Cerebellar cortex (tissue), 1 donor: ENCODE measurements at regions not wholly inside any gene's neighbourhood (a gene's known extent, or its start where the extent isn't known, plus 50 kb on each side); places are given as distances from the start of the nearest gene placed in this dataset.

Source experiments
- DNase-seq: peaks from one replicate; pipeline ENCODE4 v3.0.0-alpha.2; 2015; ENCODE audit warnings: low spot score

DNA sequence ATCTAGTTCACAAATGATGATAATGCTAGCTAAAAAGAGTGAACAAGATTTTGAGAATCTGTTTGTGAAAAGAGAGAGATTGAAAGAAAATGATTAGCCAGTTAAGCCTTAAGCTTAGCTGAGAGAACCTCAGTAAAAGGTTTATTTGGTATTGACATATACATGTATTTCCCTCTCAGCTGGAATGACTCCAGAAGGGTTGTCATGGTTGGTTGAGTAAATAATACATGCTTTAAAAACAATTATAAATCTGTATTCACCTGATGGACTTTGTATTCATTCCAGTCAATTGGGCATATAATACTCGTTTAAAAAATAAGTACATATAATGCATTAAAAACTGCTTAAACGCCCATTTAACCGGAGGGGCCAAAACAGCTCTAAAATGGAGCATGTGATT is 181.4 kb downstream of the GRB14 start:
- no peak for DNase-seq

DNA sequence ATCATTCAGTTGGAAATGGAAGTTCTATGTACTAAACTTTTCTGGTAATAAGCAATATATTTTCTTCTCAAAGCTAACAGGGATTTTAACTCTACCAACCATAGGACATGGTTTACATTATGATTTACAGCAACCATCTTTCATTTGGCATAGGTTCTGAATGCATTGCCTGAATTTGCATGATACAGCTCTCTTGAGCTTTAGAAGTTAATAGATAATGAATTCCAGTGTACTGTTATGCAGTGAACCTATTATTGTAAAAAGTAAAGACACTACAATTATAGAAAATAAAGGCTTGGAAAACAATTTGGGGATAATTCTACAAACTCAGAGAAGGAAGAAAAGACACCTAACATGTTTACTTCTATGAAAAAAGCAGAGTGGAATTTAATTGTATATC is 182.0 kb downstream of the GRB14 start:
- DNase-seq = no peak

DNA sequence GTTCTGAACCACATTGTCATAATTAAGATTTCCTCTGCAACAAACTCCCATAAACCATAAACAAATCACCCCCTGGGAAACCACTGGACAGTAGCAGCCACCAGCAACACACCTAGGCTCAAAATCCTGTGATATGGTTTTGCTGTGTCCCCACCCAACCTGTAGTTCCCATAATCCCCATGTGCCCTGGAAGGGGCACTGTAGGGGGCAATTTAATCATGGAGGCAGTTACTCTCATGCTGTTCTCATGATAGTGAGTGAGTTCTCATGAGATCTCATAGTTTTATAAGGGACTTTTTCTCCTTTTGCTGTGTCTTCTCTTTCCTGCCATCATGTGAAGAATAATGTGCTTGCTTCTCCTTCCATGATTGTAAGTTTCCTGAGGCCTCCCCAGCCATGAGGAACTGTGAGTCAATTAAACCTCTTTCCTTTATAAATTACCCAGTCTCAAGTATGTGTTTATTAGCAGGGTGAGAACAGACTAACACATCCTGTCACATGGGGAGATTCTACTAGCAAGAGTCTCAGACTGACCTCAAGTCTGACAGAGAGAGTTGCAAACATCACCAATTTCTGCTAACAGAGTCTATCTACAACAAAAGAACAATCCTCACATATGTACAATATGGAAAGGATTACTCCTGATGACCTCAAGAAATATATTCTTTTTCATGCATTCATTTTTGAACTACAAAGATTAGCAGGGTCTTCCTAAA is 182.6 kb downstream of the GRB14 start:
- no peak for DNase-seq

DNA sequence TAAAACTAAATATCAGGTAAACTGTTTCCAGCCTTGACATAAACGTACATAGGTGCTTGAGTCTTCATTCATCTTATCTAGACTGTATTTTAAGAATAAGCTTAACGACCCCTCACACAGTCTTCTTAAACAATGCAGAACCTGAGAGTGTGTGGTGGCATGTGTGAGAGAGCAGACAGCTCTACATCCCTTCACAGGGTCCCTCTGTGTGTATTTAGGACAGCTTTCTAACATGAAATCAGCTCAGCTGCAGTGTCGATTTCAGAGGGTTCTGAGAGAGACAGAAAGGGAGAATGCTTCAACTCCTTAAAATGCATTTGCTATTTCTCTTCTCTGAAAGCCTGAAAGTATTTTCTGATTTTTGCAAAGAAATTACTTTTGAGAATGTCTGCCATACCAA is 185.2 kb downstream of the GRB14 start:
- DNase-seq = no peak

DNA sequence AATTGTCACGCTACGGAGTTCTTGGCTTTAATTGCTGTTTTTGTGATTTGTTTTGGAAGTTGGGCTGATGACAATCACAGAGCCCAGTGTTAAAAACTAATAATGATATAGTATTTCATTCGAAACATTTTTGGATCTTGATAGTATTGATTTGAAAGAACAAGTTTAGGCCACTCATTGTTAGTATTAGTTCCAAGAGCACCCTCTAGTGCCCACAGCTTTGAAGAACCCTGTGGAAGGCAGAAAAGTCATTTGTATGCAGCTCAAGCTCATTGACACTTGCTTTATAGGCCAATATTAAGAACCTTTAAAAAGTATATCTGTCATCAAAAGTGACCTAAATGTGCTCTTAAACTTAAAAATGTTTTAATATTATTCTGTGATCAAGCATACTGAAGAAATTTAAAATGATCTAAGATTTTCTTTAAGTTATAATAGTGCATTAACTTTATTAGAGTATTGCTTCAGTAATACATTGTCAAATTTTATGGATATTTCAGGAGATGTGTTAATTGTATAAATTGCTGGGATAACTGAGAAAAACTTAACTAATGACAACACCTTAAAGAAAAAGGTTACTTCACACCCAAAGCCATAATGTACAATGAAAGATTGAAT is 191.0 kb downstream of the GRB14 start:
- peak; percentile 48 for DNase-seq

DNA sequence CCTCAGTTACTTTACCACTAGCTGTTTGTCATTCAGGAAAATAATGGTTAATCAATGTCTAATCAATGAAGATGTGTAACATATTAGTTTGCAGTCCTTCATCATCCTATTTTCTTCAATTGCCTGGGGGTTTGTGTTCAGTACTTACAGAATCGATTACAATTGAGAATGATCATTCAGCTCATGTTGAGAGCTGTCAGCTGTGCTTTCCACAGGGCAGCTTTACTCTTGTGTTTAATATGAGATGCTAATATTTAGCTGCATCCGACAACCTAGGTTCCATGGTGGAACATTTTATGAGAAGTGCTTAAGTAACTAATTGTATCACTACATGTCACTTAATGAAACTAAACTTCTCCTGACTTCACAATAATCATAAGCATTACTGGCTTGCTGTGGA is 191.9 kb downstream of the GRB14 start:
- no peak for DNase-seq

DNA sequence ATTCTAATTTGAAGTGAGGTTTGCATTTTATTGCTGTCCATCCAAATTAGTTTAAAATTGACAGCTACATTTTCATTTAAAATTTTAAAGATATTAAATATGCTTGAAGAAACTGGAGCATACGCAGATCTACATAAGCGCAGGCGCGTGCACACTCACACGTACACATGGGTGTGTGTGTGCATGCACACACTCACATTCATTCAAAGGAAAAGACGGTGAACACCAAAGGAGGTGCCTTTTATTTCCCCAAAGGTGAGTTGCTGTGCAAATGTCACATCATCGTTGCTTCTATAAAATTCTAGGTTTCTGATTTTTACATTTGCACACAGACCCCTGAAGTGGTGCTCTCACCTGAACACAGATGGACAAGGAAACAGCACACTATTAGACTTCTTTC is 194.2 kb downstream of the GRB14 start:
- no peak for DNase-seq

DNA sequence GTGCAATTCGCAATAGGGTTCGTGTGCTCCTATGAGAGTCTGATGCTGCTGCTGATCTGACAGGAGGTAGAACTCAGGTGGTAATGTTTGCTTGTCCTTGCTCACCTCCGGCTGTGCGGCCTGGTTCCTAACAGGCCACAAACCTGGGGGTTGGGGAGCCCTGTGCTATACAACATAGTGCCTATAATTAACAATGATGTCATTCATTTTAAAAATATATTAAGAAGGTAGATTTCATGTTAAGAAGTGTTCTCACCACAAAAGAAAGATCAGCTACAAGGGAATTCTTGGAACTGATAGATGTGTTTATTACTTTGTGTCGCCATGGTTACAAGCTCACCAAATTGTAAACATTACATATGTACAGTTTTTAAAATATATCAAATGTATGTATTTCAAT is 200.5 kb downstream of the GRB14 start:
- DNase-seq = no peak

DNA sequence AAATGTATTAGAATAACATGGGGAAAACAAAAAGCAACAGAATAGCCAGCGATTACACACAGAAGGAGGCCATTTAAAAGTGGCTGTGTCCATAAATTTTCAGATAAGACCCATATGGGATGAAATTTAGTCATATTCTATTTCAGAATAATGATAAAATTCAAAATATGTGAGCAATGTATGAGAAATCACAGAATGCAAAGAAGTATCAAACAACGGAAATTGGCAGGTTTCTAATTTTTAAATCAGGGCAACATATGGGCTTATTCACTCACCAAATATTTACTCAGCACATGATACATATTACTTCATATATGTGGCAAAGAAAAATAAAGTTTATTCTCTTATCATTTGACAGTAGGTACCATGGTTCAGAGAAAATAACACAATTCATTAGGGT is 208.5 kb downstream of the GRB14 start:
- DNase-seq = no peak

DNA sequence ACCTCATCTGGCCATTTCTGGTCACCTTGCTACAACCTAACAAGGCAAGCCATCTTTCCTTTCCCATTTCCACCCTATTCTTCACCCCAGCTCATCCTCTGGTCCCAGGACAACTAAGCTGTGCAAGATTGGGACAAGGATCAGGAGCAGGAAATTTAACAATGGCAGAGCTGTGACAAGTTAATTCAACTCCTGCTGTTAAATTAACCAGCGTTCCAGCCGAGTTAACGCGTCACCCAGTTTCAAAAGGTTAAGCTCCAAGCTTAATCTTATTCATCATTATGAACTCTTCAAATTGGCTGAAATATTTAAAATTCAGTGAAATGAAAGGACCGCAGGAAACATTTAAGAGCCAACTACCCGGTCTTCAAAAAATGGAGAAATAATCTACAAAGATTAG is 231.9 kb downstream of the GRB14 start:
- DNase-seq = no peak

DNA sequence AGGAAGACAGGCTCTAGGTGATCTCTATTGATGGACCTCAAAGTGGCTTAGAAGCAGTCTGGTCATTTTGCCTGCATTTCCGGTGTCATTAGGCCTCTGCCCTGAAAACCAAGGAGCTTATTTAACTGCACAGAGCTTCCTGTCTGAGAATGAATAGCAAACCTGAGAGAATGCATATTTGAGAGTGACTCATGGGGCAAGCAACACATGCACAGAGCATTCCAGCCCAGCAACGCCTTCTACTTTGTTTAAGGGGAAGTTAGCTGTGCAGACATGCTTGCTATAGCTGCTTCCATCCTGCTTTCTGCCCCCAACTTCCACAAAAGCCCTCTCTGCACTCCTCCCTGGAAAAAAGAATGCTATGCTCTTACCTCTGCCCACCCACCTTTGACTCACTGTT is 232.8 kb downstream of the GRB14 start:
- DNase-seq = no peak

DNA sequence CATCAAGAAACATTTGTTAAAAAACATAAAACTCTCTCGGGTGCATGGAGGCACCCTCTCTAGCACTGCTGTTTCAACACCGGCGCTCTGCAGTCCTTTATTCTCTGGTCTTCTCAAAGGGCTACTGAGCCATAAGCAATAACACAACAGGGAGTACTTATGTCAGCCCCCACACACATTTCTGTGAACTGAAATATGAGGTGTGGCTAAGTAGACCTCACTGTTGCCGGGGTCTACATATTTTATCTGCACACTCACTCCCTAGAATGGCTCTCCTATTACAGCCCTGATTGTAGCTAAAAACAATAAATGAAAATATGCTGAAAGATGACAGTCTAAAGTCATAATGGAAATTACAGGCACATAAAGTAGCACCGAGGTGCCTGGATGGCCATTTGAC is 235.1 kb downstream of the GRB14 start:
- no peak for DNase-seq

DNA sequence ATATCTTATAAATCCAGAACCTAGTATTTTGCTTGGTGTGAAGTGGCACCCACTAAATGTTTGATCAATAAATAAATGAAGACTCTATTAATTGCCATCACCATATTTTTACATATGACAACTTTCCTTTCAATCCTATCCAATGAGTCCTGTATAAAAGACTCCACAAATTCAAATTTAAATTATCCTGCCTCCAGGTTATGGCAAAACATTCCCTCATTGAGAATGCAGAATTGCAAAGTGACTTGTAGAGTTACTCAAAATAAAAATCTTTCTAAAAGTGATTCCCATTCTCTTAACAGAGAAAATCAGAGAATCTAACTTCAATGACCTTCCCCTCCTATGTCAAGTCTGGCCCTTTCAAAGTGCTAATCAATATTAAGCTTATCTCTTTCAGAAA is 236.8 kb downstream of the GRB14 start:
- DNase-seq = no peak

DNA sequence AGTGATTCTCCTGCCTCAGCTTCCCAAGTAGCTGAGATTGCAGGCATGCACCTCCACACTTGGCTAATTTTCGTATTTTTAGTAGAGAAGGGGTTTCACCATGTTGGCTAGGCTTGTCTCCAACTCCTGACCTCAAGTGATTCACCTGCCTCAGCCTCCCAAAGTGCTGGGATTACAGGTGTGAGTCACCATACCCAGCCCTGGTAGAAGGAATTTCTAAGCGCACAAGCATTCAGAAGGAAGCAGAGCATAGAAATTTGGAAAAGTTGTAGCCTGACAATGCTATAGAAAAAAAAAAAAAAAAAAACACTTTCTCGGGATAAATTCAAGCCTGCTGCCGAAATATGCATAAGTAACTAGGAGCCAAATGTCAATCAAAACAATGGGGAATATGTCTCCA is 249.4 kb downstream of the GRB14 start:
- DNase-seq = no peak

DNA sequence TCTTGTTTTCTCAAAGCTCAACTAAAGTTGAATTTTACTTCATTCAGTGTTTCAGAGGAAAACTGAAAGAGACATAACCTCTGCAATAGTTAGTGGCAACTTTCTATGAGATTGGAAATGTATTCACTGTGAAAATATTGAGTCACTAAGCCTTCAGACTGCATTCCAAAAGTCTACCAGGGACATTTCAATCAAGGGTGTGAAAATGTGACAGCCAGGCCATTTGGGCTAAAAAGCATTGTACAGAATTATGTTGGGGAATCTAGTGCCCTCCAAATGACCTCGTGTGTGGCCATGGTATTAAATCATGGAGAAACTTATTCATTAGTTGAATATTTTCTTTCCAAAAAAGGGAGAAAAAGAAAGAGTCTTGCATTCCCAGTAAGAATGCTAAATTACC is 251.9 kb downstream of the GRB14 start:
- DNase-seq = no peak

DNA sequence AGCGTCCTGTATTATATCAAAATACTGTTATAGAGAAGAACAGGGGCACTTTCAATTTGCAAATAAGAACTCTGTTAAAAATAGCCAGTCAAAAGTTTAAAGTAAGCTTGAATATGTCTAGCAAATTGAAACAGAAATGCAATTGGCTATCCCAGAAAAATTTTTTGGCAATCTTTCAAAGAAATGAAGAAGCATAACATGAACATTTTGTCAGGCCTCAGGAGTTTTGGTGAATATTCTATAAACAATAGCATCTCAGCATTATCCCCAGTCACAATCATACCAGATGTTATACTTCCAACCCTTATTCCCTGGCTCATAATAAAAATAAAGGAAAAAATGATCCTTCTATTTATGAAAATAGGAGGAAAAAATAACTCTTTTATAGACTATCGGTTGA is 252.4 kb downstream of the GRB14 start:
- no peak for DNase-seq

DNA sequence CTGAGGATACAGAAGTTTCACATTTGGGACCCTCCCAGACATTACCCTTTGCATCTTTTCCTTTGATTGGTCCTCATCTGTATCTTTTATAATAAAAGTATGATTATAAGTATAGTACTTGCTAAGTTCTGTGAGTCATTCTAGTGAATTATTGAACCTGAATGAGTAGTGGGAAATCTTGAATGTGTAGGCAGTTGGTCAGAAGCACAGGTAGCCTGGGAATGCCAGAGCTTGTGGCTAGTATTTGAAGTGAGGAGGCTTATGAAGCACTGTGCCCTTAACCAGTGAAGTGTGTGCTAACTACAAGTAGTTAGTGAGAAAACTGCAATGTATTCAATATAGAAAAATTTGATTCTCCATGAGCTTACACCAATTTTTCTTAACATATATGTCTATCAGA is 257.6 kb downstream of the GRB14 start:
- DNase-seq = no peak

DNA sequence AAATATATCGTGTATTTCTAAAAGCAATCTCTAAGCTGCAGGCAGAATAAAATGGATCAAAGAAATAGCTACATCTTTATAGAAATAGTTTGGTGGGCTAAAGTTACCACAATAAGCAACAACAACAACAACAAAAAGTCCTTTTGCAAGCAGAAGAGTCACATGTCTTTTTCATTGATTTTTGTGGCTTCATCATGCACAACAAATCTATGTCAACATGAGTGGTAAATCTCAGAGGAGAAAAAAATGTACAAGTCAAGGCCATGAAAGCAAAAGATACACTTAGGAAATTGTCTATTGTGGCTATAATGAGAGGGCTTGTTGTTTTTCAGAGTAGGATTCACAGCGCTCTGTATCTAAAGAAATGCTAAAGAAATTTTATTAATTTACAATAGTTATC is 269.7 kb downstream of the GRB14 start:
- DNase-seq = no peak

DNA sequence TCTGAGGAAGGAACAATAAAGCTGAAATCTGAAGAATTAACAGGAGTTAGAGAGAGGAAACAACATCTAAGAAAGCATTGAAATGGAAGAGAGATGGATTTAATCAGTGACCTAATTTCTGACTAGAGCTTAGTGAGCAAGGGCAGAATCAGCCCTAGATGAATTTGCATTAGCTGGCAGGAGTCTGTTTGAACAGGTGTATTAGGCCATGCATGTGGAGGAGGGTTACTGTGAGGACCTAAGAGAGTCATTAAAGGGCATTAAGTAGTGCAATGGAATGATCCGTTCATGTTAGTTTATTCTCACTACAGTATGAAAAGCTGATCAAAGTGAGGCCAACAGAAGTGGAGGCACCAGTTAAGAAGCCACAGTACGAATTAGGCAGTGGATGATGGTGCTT is 285.3 kb downstream of the GRB14 start:
- DNase-seq = no peak

DNA sequence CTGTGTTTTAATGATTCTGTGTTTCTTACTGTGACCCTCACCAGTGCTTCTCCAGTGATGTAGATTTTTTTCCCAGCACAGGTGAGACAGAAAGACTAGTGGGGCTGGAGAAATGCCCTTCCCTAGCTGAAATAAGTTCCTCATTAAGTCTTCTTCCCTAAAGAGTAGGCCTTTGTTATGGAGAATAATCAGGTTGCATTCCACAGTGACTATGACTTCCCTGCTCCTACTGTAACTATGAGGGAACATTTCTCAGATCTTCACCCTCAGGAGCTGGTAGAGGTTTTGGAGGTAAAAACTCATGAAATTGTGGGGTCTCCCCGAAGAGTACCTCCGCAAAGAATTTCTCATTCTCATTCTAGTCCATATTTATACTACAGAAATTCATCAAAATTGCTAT is 286.2 kb downstream of the GRB14 start:
- no peak for DNase-seq

DNA sequence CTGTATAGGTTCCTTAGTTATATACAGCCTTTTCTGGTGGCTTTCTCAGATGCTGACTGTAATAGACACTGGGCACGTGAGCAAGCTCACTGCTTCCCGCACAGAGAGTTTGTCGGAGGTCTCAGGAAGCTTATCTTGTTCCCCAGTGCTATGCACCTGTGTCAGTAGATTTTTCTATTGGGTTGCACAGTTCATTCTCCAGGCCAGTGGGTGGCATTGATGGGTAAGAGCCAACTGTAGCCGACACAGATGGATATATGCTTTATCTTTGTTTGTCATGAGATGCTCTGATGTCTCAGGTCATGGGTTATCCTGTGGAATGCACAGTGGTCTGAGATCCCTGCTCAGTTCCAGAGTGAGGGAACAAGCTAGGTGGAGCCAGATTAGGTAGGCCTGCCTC is 293.0 kb downstream of the GRB14 start:
- DNase-seq = no peak

DNA sequence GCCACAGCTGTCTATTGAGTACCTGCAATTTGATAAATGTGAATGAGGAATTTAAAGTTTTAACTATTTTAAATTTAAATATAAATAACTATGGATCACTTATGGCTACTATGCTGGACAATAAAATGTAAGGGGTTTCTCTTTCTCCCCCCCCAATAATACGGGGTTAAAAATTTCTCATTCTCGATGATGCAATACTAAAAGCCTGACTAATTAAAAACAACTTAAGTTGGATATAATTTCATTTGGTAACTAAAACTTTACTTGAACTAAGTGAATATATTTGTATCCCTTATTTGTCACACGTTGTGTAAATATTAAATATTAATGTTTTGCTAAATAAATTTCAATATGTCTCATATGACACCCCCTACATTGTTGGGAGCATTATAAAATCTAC is 297.3 kb downstream of the GRB14 start:
- no peak for DNase-seq

DNA sequence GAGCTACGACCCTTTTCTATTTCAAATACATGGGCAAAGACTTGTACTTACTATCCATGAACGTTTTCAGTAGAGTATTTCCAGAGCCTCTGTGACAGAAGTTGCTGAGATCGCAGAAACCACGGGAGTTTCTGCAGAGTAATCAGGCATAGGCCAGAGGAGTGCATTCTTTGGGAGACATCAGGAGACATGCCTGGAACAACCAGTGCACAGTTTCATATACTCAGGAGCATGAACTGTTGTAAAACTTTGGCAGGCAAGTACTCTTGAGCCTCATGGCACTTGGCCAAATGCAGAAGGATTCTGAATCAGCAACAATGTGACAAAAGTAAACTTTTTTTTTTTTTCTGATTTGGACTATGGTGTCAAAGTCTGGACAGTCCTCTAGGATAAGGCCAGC is 307.1 kb downstream of the GRB14 start:
- DNase-seq = no peak

DNA sequence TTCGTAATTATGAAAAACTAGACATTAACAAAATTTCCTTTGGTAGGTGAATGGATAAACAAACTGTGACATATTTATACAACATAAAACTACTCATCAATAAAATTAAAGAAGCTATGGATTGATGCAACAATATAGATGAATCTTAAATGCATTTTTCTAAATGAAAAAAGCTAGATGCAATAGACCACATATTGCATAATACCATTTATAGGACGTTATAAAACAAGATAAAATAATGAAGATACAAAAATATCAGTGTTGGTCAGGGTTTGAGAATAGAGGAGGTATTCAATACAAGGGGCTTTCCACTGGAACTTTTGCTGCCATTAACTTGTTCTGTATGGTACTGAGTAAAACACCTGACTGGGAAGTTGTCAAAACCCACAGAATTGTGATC is 314.4 kb downstream of the GRB14 start:
- DNase-seq = no peak
